Gastroesophageal sphincter (tissue), 4 donors: ENCODE measurements at regions not wholly inside any gene's neighbourhood (a gene's known extent, or its start where the extent isn't known, plus 50 kb on each side); places are given as distances from the start of the nearest gene placed in this dataset.
"Not testable (repeated sequence)": the region's sequence is repeated elsewhere in the genome, so short reads cannot be mapped to it uniquely, and the experiment has no call there.

Experiments used
- ATAC-seq: fragments of 150-250 bp; one replicate; pipeline ENCODE4 v1.9.1; 2016; ENCODE audit warnings: mild to moderate bottlenecking, moderate library complexity
- H3K27ac ChIP-seq, 4 donors: fragments of 200-600 bp; sonication (generic) in 3 of 4; 1 replicate in 3 of 4; 2 replicates in 1 of 4; pipeline ENCODE4 v1.5.1; 2016 to 2019
- H3K27me3 ChIP-seq: fragments of 200-600 bp; sonication (generic); one replicate; pipeline ENCODE4 v1.5.1; 2019
- H3K36me3 ChIP-seq, 2 donors: fragments of 200-600 bp; sonication (generic); one replicate each; pipeline ENCODE4 v1.5.1; 2019; ENCODE audit warnings: control low read depth in 1 of 2
- H3K4me1 ChIP-seq, 3 donors: fragments of 200-600 bp; sonication (generic); 1 replicate in 2 of 3; 2 replicates in 1 of 3; pipeline ENCODE4 v1.5.1; 2016 to 2019; ENCODE audit warnings: control low read depth in 2 of 3
- H3K4me3 ChIP-seq, 2 donors: fragments of 200-600 bp; sonication (generic); one replicate each; pipeline ENCODE4 v1.5.1; 2019; ENCODE audit warnings: mild to moderate bottlenecking in 1 of 2, moderate library complexity in 1 of 2
- H3K9me3 ChIP-seq, 3 donors: fragments of 200-600 bp; sonication (generic); one replicate each; pipeline ENCODE4 v1.5.1; 2017 to 2019; ENCODE audit warnings: control low read depth in 2 of 3
- CTCF ChIP-seq, 4 experiments: fragments of 200-600 bp in 2 of 4; fragments of 450-650 bp in 2 of 4; sonication (generic) in 1 of 4; IDR thresholded peaks; one replicate each; pipeline ENCODE4 v1.5.1; 2017 to 2019; ENCODE audit warnings: antibody characterized with exemption in 4 of 4, mild to moderate bottlenecking in 2 of 4, moderate library complexity in 2 of 4
- EP300 ChIP-seq: sonication (generic); formaldehyde crosslinking; IDR thresholded peaks from one replicate; pipeline ENCODE4 v1.6.1; 2017; ENCODE audit warnings: antibody characterized with exemption, mild to moderate bottlenecking
- POLR2A ChIP-seq, 2 donors: fragments of 450-650 bp; IDR thresholded peaks; one replicate each; pipeline ENCODE4 v1.6.1; 2017; ENCODE audit warnings: antibody characterized with exemption in 2 of 2, mild to moderate bottlenecking in 2 of 2, moderate library complexity in 1 of 2
- POLR2AphosphoS5 ChIP-seq: sonication (generic); formaldehyde crosslinking; IDR thresholded peaks from one replicate; pipeline ENCODE4 v1.6.1; 2017; ENCODE audit warnings: antibody characterized with exemption
- WGBS, 2 donors: methylation state at CpG; one replicate each; pipeline ENCODE4 v1.1.5; 2018; ENCODE audit warnings: low coverage in 1 of 2; 5-methylcytosine and 5-hydroxymethylcytosine counted together

GRCh38 chr10:3313784-3314444, 141.3 kb upstream of the PITRM1 start:
- H3K4me3 ChIP-seq, H3K27me3 ChIP-seq, H3K27ac ChIP-seq, H3K4me1 ChIP-seq, H3K36me3 ChIP-seq, ATAC-seq, H3K9me3 ChIP-seq: not testable (repeated sequence)
- WGBS, 2 donors = 50 to 63% methylated on average over 2 of the region's 2 CpGs
- TF ChIP-seq POLR2AphosphoS5 = peak; percentile 33

- no peak for ATAC-seq
- TF ChIP-seq CTCF (IDR thresholded peaks at IDR 0.05) (no peak), POLR2AphosphoS5 (no peak), EP300 (no peak), POLR2A (IDR thresholded peaks at IDR 0.05) (no peak)
- no peak overlapping the region for H3K27ac ChIP-seq
- no peaks in the 10 kb centered on the region for H3K27me3 ChIP-seq
- H3K4me3 ChIP-seq = no peak overlapping the region
- H3K9me3 ChIP-seq = no peaks in the 10 kb centered on the region
- 77 to 81% methylated on average over 8 to 12 of the region's 12 CpGs for WGBS, 2 donors
- H3K4me1 ChIP-seq = no peaks in the 10 kb centered on the region
- H3K36me3 ChIP-seq = no peaks in the 10 kb centered on the region
Observed at GRCh38 chr10:3312403-3312940, 139.9 kb upstream of the PITRM1 start.

- H3K4me1 ChIP-seq = no peaks in the 10 kb centered on the region
- H3K9me3 ChIP-seq = no peaks in the 10 kb centered on the region
- no peak overlapping the region for H3K27ac ChIP-seq
- H3K36me3 ChIP-seq = no peaks in the 10 kb centered on the region
- TF ChIP-seq CTCF (IDR thresholded peaks at IDR 0.05) (no peak), POLR2AphosphoS5 (no peak), POLR2A (IDR thresholded peaks at IDR 0.05) (no peak), EP300 (no peak)
- WGBS, 2 donors = 69 to 84% methylated on average over 5 to 8 of the region's 8 CpGs
- ATAC-seq = no peak
- no peaks in the 10 kb centered on the region for H3K27me3 ChIP-seq
- no peak overlapping the region for H3K4me3 ChIP-seq
Observed at GRCh38 chr10:3310016-3310784, 137.6 kb upstream of the PITRM1 start.

GRCh38 chr10:3306050-3306449, 133.5 kb upstream of the PITRM1 start:
- Histone ChIP-seq H3K36me3 (no peaks in the 10 kb centered on the region), H3K4me1 (no peaks in the 10 kb centered on the region), H3K27ac (no peak overlapping the region), H3K27me3 (no peaks in the 10 kb centered on the region), H3K9me3 (no peaks in the 10 kb centered on the region), H3K4me3 (no peak overlapping the region)
- TF ChIP-seq CTCF (IDR thresholded peaks at IDR 0.05) (no peak), POLR2AphosphoS5 (no peak), POLR2A (IDR thresholded peaks at IDR 0.05) (no peak), EP300 (no peak)
- WGBS, 2 donors = 78 to 95% methylated on average over 1 to 2 of the region's 2 CpGs
- ATAC-seq = no peak

GRCh38 chr10:3295582-3296151, 123.1 kb upstream of the PITRM1 start:
- WGBS, 2 donors = 85 to 94% methylated on average over 9 to 13 of the region's 14 CpGs
- H3K27ac ChIP-seq = no peak overlapping the region
- no peak for ATAC-seq

More at GRCh38 chr10:3295582-3296151, 123.1 kb upstream of the PITRM1 start:
- Histone ChIP-seq H3K4me1 (peaks cover 0 to 14% (median 0%) of the 10 kb centered on the region in 3 donors), H3K9me3 (no peaks in the 10 kb centered on the region), H3K36me3 (no peaks in the 10 kb centered on the region), H3K27me3 (no peaks in the 10 kb centered on the region), H3K4me3 (no peak overlapping the region)
- TF ChIP-seq EP300 (no peak), POLR2A (IDR thresholded peaks at IDR 0.05) (no peak), POLR2AphosphoS5 (no peak), CTCF (IDR thresholded peaks at IDR 0.05) (no peak)
